COLO829 (cell line): ENCODE measurements at regions not wholly inside any gene's neighbourhood (a gene's known extent, or its start where the extent isn't known, plus 50 kb on each side); places are given as distances from the start of the nearest gene placed in this dataset.
A peak's percentile ranks its signal among the peaks of the same experiment; 100 is the strongest.
"Not testable (repeated sequence)": the region's sequence is repeated elsewhere in the genome, so short reads cannot be mapped to it uniquely, and the experiment has no call there.

Experiments
- DNase-seq: peaks from one replicate; pipeline ENCODE4 v3.0.0; 2012; ENCODE audit warnings: low spot score

DNA sequence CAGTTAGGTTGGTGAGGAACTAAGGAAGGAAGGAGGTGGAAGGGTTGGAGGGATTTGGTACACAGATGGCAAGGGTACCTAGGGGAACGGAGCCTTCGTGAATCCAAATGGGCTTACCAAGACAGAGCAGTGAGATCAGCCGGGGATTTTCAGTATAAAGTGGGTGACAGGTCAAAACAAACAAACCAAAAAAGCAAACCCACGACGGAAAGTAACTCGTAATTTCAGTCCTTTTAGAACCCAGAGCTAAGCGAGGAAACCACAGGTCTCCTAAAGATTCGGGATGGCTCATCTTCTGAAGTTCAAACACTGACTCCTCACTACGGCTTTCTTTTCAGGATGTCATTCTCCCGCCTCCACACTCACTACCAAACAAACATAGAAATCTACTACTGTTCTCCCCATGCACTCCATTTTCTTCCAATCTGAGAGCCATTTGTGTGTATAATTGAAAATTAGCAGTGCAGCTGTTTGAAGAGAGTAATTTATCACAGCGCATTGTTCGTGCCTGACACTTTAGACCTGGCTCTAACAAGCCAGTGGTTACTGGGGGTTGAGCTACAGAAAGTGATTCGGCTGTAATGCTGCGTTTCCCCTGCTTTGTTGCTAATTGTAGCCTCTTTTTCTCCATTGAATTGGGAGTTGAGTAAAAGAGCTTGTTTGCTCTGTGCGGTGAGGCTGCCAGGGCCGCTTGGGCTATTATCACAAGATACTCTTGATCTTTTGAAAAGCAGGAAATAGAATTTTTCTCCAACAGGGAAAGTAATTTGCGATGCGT lies 64.7 kb upstream of the CCDC39 start:
- DNase-seq: peak; percentile 18

DNA sequence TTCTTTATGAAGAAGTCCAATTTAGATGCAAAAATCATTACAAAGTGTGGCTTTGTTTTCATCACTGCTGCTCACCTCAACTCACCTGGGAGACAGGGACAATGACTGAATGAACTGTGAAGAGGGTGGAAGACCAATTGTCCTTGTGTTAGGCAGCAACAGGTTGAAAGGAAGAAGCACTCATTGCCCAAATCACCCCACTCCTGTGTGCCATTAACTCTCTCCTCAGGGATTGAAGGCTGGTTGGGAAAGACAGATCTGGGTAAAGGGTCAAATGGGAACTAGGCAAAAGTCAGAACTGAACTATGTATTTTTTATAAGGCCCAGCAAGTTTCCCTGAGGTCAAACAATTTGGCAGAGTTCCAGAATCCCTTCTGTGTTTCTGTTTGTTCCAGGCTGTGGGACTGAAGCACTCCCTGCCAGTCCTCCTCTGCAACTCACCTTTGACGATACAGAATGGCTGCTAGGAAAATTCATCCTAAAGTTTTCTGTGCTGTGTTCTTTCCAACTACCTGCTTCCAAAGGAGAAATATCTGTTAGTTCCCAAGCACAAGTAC lies 68.6 kb upstream of the CCDC39 start:
- no peak for DNase-seq

DNA sequence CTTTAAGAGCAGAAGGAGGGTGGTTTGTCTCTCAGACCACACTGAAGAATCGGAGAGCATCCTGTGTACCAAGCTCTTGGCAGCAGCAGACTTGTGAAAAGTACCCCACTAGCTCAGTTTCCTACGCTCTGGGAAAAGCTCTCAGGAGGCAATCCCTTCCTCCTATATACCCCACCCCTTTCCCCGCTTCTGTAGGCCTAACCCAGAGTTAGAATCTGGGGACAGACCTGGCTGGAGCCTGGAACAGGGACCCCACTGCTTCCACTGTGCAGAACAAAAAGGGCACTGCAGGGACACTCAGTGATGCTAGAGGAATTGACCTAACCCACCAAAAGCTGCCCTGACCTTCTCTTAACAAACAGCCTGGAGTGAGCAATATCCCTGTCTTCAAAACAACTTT lies 70.0 kb upstream of the CCDC39 start:
- DNase-seq: no peak

DNA sequence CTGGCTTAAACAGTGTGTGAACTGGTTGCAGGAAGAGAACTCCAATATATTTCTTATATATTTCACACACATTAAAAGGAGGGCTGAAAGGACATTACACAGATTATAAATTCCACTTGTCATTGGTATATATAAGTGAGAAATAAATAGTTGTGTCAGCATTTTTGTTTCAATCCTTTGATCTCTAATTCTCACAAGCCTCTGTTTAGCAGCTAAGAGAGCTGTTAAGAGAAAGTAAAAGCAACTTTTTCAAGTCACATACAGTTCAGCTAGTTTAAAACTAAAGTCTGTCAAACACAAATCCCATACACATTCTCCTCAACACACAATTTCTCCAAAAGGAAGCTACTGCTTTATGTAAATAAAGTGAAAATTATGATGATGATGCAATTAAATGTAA lies 70.5 kb upstream of the CCDC39 start:
- DNase-seq: no peak

DNA sequence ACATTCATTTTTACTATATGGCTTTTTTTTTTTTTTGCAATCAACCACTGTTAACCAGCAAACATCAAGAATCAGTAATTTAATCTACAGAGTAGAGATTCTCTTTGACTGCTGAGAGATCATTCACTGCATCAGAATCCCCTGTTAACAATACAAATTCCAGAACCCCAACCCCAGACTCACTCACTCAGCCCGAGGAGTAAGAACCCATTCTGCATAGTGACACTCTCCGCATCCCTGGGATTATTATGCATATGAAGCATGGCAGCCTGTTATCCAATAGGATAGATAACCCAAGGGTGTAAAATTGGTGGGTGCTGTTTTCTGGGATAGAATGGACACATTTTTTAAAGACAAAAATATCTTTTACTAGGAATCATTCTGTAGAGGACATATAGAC lies 76.3 kb upstream of the CCDC39 start:
- DNase-seq: no peak

DNA sequence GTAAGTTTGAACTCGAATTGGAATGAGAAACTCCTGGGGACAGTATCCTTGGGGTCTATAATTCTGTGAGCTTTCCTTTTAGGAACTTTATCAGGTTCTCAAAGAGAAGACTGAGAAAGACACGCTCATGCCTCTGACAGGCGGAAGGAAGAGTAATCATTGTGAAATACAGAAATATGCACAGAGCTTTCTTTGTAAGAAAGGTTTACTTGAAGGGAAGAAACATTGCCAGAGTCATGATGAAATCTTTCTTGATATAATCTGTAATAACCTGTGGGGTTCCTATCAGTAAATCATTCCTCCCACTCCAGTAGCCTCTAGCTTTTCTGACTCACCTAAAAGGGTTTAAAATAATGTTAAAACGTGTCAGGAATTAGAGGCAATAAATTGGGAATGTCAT lies 83.6 kb upstream of the CCDC39 start:
- peak; percentile 65 for DNase-seq

DNA sequence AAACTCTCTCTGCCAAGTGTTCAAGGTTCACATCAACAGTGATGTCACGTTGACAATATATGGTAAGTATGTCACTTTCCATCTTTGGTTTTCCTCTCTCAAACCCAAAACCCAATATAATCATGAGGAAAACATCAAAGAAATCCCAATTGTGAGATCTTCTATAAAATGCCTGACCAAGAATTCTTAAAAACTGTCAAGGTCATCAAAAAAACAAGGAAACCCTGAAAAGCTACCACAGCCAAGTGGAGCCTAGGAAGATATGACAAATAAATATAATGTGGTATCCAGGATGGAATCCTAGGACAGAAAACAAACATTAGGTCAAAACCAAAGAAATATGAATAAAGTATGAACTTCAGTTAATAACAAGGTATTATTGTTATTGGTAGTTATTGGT lies 85.2 kb upstream of the CCDC39 start:
- DNase-seq: no peak

DNA sequence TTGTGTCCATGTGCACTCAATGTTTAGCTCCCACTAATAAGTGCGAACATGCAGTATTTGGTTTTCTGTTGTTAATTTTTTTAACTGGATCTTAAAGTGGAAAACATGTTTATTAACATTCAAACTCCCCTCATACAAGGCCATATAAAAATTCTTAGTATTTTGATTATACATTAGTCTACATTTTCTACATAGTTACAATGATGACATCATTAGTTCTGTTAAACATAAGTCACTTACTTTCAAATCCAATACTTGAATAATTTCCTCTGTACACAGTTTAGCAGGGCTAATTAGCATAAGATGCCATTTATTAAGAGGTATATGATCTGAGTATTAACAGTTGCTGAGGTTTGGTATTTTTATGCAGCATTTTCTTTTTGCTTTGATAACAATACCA lies 91.3 kb upstream of the CCDC39 start:
- DNase-seq: no peak

DNA sequence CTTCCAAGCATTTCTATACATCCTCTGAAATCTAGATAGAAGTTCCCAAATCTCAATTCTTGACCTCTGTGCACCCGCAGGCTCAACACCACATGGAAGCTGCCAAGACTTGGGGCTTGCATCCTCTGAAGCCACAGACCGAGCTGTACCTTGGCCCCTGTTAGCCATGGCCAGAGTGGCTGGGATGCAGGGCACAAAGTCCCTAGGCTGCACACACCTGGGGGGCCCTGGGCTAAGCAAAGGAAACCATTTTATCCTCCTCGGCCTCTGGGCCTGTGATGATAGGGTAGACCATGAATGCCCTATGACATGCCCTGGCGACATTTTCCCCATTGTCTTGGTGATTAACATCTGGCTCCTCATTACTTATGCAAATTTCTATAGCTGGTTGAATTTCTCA lies 97.1 kb upstream of the CCDC39 start:
- DNase-seq: no peak

DNA sequence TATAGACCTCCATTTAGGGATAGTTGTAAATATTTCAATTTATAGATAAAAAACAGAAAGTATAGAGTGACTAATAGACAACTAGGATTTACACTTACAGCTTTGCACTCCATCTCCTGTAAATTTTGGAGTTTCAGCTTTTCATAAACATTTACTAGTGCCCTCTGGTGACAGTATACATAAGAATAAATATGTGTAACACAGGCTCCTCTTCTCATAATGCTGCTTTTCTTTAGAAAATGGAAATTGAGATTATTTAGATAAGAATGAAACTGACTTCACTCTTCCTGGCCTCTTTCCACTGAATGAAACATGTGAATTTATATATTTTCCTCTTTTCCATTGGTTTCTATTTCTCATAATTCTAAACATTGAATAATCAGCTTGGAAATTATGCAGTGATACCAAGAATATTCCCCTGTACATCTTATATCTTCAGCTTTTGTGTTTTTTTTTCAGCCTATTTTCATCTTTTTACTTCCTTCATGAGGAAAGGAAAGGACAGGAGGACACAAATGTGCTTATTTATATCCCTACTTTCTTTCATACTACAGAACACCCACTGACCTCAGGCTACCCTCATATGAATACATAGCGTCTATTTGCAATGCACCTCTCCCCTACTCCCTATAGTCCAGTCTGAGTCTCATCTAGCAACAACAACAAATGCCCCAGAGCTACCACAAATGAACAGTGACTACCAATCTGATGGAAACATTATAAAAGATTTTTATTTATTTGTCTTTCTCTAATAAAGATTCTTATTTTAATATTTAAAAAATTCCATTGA lies 103.1 kb upstream of the CCDC39 start:
- no peak for DNase-seq

DNA sequence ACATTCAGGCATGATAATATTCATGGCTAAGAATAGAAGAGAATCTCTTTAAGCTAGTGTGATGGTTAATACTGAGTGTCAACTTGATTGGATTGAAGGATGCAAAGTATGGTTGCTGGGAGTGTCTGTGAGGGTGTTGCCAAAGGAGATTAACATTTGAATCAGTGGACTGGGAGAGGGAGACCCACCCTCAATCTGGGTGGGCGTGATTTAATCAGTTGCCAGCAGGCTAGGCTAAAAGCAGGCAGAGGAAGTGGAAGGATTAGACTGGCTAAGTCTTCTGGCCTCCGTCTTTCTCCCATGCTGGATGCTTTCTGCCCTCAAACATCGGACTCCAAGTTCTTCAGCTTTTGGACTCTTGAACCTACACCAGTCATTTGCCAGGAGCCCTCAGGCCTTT lies 106.9 kb upstream of the CCDC39 start:
- DNase-seq: not testable (repeated sequence)

DNA sequence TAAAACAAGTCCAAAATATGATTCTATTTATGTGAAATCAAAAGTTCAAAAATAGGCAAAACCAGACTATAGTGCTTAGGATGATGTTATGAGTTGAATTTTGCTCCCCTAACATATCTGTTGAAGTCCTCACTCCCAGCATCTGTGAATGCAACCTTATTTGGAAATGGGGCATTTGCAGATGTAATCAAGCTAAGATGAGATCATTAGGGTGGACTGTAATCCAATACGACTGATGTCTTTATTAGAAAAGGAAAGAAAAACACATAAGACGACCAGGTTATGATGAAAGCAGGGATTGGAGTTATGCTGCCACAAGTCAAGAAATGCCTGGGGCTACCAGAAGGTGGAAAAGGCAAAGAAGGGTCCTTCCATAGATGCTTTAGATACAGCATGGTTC lies 110.5 kb upstream of the CCDC39 start:
- DNase-seq: no peak

DNA sequence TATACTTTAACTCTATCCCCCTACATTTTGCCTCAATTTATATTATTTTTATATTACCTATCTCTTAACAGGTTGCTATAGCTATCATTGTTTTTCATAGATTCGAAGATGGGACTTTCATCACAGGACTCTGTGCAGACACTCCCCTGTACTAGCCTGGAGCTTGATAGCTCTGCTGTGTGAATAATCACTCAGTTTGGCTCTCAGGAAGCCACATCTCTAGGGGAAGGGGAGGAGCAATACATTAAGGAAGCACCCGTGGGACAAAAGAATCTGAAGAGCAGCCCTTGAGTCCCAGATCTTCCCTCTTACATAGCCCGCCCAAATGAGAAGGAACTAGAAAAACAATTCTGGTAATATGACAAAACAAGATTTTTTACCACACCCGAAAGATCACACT lies 114.3 kb upstream of the FXR1 start:
- DNase-seq: no peak

DNA sequence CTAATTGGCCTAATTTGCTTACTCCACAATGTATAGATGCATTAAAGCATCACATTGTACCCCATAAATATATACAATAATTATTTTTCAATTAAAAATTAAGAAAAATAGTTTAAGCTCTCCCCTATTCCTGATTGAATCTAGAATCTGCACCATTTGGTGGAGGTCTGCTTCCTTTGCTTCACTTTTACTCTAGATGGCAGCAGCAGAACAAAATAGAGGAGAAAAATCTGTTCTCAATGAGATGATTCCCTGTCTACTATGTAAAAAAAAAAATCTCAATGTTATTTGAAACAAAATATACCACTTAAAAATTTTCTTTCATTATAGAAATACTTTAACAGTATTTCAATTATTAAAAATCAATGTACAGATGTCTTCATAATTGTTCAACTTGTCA lies 109.6 kb upstream of the FXR1 start:
- DNase-seq: no peak

DNA sequence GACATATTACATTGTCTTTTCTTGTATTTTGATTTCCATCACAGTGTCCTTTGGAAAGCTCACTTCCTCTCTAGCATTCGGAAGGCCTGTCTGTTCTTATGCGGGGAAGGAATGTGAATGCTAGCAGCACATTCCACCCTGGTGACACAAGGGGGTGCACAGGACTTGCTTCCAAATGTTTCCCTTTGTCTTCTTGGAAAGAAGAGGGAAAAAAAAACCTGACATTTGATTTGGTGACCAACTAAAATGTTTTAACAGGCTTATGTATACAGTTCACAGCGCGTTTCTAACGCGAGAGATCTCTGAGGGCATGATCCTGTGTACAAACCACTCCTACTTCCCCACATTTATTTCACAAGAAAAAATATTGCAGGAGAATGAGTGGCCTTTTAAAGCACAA lies 107.6 kb upstream of the FXR1 start:
- DNase-seq: no peak

DNA sequence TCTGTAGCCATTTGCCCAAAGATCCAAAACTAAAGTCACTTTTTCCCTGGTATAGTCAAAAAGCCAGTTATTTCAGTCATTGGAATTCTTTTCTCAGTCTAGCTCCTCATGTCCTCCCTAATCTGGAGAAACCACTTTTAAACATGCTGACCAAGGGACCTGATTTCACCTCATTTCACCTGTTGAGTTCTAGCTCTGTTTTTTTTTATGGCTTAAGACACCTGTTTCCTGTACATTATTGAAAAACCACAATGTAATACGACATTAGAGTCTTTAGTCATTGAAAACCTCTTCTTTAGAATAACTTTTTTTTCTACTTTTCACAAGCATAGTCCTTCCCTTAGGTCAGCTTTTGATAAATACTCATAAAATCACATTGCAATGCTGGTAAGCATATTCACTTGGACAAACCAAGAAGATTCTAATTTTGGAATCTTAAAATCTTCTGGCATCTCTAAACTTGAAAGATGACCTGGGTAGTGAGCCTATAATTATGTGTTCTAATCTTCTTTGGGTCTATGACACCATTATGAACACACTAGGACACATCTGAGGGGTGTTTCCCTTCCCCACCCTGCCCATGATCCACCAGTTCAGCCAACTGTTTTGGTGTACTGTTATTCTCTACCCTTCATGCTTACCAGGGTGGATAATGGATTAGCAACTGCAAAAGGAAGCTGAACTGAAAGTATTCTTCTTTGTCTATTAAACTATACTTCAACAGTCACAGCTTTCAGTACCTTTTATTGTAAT lies 103.5 kb upstream of the FXR1 start:
- DNase-seq: no peak

DNA sequence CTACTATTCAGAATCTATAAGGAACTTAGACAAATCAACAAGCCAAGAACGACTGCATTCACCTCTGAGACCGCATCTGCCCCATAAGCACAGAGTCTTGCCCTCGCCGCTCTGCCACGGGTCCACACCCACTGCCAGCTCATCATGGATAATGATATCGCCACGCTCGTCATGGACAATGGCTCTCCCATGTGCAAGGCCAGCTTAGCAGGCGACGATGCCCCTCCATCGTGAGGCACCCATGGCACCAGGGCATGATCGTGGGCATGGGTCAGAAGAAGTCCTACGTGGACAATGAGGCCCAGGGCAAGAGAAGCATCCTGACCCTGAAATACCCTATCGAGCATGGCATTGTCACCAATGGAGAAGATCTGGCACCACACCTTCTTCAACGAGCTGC lies 92.1 kb upstream of the FXR1 start:
- no peak for DNase-seq

DNA sequence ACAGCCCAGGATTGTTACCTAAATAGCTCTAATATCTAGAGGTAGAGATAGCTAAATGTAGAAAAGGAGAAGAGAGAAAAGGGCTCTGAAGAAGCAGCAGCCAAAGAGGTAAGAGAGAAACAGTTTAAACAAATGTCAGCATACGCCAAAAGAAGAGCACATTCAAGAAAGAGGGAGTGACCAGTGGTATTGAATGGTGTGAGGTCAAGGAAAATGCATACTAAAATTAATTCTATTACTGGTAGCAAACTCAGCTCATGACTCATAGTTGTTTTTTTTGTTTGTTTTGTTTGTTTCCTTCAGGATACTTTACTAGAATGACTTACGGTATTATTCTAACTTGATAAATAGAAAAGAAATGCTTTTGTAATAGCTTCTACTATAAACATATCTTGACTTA lies 86.5 kb upstream of the FXR1 start:
- no peak for DNase-seq

DNA sequence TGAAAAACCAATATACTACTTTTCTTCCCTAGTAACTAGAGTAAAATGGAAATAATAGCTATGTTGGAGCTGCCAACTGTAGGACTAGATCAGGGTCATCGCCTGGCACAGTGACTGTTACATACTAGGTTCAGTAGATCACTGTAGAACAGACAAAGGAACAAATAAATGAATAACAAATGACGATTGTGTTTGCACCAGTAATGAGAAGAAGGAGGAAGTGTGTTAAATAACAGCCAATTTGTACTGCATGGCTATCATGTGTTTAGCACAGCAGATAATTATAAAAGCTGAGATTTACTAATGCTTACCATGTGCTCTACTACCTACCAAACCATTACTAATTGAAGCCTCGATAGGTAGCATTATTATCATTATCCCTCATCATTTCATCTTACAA lies 85.3 kb upstream of the FXR1 start:
- no peak for DNase-seq

DNA sequence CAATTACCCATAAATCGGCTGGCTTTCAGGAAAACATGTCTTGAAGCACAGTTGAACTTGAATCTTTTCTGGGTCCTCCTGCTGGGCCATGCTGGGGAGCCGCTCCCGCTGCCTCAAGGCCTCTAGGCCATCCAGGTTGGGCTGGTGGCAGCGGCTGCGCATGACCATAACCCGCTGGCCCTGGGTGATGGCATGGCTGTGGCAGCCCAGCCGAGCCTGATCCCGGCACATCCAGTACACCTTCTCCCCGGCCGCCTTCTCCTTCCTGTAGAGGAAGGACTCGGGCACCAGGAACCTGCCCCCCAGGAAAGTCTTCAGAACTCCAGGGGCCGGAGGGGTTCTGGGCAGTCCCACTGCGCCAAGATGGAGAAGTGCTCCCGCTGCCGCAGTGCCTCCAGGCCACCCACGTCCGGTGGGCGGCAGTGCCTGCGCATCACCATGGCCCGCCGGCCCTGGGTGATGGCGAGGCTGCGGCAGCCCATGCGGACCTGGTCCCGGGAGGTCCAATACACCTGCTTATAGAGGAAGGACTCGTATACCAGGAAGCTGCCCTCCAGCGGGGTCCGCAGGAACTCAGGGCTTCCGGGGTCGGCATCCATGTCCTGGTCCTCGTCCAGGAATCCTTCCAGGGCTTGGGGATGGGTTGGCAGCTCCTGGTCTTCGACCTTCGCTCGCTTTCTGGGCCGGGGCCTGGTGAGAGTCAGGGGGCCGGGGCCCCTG lies 84.3 kb upstream of the FXR1 start:
- DNase-seq: no peak

DNA sequence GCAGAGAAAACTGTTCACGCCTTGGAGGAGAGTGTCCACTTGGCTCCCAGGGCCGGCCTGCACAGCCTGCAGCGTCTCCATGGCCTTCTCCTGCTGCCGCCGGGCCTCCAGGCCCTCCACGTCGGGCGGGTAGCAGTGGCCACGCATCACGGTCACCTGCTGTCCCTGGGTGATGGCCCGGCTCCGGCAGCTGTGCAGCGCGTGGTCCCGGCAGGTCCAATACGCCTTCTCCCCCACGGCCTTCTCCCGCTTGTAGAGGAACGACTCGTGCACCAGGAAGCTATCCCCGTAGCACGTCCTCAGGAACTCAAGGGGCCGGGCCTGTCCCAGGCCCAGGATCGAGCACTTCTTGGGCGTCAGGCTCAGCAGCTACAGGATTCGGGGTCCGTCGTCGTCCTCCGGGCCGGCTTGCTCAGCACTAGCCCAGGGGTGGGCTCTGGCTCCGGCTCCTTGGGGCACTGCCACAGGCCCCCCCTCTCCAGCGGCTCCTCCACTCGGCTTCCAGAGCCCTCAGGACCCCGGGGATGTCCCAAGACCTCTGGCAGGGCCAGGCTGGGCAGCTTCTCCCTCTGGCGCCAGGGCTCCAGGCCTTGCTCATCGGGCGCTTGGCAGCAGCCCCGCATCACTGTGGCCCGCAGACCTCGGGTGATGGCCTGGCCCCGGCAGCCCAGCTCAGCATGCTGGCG lies 83.6 kb upstream of the FXR1 start:
- no peak for DNase-seq
